Stomach (tissue), 4 donors: ENCODE measurements at regions not wholly inside any gene's neighbourhood (a gene's known extent, or its start where the extent isn't known, plus 50 kb on each side); places are given as distances from the start of the nearest gene placed in this dataset.

Experiments
- CTCF ChIP-seq, 7 experiments: fragments of 450-650 bp in 4 of 7; fragments of 200-600 bp in 3 of 7; sonication (generic) in 3 of 7; IDR thresholded peaks; one replicate each; pipeline ENCODE4 v1.5.1; 2016 to 2019; ENCODE audit warnings: antibody characterized with exemption in 7 of 7, control low read depth in 2 of 7, mild to moderate bottlenecking in 1 of 7
- EP300 ChIP-seq: sonication (generic); formaldehyde crosslinking; IDR thresholded peaks from one replicate; pipeline ENCODE4 v1.6.1; 2017; ENCODE audit warnings: antibody characterized with exemption
- POLR2A ChIP-seq, 4 donors: fragments of 450-650 bp; IDR thresholded peaks; one replicate each; pipeline ENCODE4 v1.6.1; 2016; ENCODE audit warnings: antibody characterized with exemption in 4 of 4, control low read depth in 2 of 4, mild to moderate bottlenecking in 1 of 4, moderate library complexity in 1 of 4
- POLR2AphosphoS5 ChIP-seq, 3 donors: sonication (generic); formaldehyde crosslinking; IDR thresholded peaks; one replicate each; pipeline ENCODE4 v1.6.1; 2016; ENCODE audit warnings: antibody characterized with exemption in 3 of 3

- TF ChIP-seq CTCF (IDR thresholded peaks at IDR 0.05) (no peak), POLR2A (IDR thresholded peaks at IDR 0.05) (no peak), POLR2AphosphoS5 (IDR thresholded peaks at IDR 0.05) (no peak), EP300 (no peak)
Observed at GRCh38 chr12:116448165-116448739, 110.9 kb upstream of the MAP1LC3B2 start.
